ENCODE measurements at regions not wholly inside any gene's neighbourhood (a gene's known extent, or its start where the extent isn't known, plus 50 kb on each side); places are given as distances from the start of the nearest gene placed in this dataset.

DNA sequence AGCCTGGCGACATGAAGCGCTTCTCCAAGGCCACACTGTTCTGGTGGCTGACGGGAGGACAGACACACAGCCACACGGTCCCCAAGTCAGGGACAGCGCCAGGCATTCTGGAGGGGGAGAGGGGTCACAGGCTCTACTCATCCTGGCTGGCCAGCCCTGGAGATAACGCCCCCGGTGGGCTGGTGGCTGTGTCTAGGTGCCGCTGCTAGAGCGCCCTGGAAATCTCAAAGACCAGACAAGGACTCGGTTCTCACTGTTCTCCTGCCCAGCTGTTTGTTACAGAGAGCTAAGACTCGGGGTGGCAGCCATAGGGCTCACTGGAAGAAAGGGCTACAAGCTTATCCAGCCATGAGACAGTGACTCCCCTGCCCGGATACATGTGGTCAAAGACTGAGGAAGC, 72.0 kb downstream of the KCNF1 start:
- H3K4me3 ChIP-seq (replicated peaks in 1 of 2; ENCODE audit: low read depth in 2 of 2, low read length in 2 of 2), result no peak overlapping the region
- TF ChIP-seq, protein P1, sequence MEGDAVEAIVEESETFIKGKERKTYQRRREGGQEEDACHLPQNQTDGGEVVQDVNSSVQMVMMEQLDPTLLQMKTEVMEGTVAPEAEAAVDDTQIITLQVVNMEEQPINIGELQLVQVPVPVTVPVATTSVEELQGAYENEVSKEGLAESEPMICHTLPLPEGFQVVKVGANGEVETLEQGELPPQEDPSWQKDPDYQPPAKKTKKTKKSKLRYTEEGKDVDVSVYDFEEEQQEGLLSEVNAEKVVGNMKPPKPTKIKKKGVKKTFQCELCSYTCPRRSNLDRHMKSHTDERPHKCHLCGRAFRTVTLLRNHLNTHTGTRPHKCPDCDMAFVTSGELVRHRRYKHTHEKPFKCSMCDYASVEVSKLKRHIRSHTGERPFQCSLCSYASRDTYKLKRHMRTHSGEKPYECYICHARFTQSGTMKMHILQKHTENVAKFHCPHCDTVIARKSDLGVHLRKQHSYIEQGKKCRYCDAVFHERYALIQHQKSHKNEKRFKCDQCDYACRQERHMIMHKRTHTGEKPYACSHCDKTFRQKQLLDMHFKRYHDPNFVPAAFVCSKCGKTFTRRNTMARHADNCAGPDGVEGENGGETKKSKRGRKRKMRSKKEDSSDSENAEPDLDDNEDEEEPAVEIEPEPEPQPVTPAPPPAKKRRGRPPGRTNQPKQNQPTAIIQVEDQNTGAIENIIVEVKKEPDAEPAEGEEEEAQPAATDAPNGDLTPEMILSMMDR (IDR thresholded peaks at IDR 0.05; ENCODE audit: low read depth, low read length), result no peak
- DNase-seq (ENCODE audit: low read depth in 2 of 2), result no peak

DNA sequence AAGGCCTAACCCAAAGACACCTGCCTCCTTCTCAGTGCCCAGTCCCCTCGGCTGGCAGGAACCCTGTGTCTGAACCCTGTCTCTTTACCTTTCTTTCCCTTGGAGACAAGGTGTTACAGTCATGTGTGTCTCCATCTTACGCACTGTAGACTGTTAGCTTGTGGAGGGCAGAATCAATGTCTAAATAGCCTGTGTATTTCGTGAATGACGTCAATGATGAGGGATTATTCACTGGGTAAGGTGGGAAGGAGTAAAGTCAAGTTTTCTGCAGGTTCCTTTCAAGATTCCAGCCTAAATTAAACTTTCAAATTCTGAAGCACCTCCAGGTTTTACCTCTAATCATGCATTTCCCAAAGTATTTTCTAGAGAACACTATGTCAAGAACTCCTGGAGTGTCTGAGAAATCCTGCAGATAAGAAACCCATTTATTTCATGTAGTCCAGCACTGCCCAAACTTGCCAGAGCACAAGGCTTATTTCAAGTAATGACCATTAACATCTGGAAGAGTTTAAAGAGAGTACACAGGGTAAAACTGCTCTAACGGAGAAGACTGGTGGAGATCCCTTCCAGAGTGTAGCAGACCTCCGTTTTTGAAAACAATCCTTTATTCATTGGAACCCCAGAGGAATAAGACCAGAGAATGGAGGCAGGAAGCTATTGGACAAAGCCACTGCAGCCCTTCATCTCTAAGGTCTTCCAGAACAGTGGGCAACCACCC, 72.8 kb downstream of the KCNF1 start:
- DNase-seq (ENCODE audit: low read depth in 2 of 2), result no peak
- TF ChIP-seq, protein P1 (IDR thresholded peaks at IDR 0.05; ENCODE audit: low read depth, low read length), result no peak
- no peak overlapping the region for H3K4me3 ChIP-seq (replicated peaks in 1 of 2; ENCODE audit: low read depth in 2 of 2, low read length in 2 of 2)

DNA sequence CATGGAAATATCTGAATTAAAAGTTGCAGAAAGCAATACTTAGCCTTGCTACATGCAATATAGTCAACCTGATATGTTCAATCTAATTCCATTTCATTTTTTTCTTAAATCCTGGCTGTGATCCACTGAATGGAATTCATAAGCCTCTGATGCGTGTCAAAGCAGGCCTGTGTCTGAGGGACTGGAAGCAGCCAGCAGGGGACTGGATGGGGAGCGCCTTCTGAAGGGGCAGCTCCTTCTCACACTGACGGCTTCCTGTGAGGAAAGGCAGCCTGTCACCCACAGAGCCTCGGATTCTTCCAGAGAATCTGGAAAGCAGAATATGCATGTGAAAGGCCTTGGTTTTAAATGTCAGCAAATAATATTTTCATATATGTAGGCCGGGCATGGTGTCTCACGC, 73.5 kb downstream of the KCNF1 start:
- TF ChIP-seq, protein P1 (IDR thresholded peaks at IDR 0.05; ENCODE audit: low read depth, low read length), result no peak
- DNase-seq (ENCODE audit: low read depth in 2 of 2), result no peak

DNA sequence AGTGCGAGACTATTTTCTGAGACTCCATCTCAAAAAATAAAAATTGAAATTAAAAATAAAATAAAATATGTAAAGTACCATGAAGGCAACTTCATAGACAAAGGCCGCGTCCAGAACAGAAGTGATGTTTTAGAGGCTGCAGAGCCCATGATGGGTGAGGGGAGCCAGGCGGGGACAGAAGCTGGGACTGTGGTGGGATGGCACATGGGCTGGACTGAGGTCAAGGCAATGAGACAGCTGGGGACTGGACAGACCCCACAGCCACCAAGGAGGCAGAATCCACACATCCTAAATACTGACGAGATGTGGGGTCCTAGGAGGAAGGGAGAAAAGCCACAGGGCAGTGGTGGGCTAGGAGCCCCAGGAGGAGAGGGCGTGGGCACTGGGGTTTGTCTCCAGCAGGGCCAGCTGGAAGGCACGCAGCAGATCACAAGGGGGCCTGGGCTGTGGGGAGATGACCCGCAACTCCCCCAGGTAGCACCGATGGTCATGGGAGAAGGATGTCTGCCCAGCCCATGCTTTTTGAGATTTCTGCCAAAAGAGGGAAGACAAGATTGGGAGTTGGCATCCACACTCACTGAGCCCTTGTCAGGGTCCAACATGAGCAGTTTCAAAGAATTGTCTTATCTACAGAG, 74.3 kb downstream of the KCNF1 start:
- TF ChIP-seq, protein P1 (IDR thresholded peaks at IDR 0.05; ENCODE audit: low read depth, low read length), result no peak
- DNase-seq (ENCODE audit: low read depth in 2 of 2), result no peak
- no peak overlapping the region for H3K4me3 ChIP-seq (replicated peaks in 1 of 2; ENCODE audit: low read depth in 2 of 2, low read length in 2 of 2)

More for the DNA sequence above, 73.5 kb downstream of the KCNF1 start:
- no peak overlapping the region for H3K4me3 ChIP-seq (replicated peaks in 1 of 2; ENCODE audit: low read depth in 2 of 2, low read length in 2 of 2)

DNA sequence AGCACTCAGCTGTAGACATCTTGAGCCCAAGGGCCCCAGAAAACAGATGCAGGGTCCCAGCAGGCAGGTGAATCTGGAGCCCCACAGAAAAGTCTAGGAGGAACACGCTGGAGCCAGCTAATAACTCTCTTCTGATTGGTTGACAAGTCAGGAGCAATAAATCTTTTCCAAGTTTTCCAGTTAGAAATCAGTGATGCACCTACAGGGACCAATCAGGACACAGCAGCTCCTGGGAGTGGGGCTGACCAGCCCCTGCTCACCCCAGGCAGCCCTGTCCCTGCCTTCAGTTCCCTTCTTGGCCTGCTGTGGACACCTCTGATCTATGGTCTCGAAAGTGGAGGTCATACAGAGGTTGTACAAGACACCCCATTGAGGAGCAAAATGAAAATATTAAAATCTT, 75.7 kb downstream of the KCNF1 start:
- no peak for DNase-seq (ENCODE audit: low read depth in 2 of 2)
- no peak overlapping the region for H3K4me3 ChIP-seq (replicated peaks in 1 of 2; ENCODE audit: low read depth in 2 of 2, low read length in 2 of 2)
- TF ChIP-seq, protein P1 (IDR thresholded peaks at IDR 0.05; ENCODE audit: low read depth, low read length), result no peak

DNA sequence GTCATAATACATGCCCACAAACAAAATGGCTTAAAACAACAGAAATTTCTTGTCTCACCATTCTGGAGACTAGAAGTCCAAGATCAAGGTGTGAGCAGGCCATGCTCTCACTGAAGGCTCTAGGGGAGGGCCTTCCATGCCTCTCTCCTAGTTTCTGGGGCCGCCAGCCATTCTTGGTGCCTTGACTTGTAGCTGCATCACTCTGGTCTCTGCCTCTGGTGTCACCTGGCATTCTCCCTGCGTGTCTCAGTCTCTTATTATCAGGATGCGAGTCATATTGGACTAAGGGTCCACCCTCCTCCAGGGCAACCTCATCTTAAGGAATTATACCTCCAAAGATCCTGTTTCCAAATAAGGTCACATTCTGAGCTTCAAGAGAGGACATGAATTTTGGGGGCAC, 76.1 kb downstream of the KCNF1 start:
- TF ChIP-seq, protein P1 (IDR thresholded peaks at IDR 0.05; ENCODE audit: low read depth, low read length), result no peak
- DNase-seq (ENCODE audit: low read depth in 2 of 2), result no peak
- H3K4me3 ChIP-seq (replicated peaks in 1 of 2; ENCODE audit: low read depth in 2 of 2, low read length in 2 of 2), result no peak overlapping the region

Measured in cardiac fibroblast (primary cell).